BJ (cell line): ENCODE measurements at regions not wholly inside any gene's neighbourhood (a gene's known extent, or its start where the extent isn't known, plus 50 kb on each side); places are given as distances from the start of the nearest gene placed in this dataset.

Source experiments
- CTCF ChIA-PET: fragments of 350-600 bp; formaldehyde crosslinking; extraction: SDS; loops from one replicate; lab custom pipeline; 2021; ENCODE audit warnings: antibody characterized with exemption, inconsistent platforms; lab: Yijun Ruan, JAX
- POLR2A ChIA-PET: fragments of 300-600 bp; sonication (Branson Sonifier 250); formaldehyde crosslinking; extraction: SDS; loops from one replicate; lab custom pipeline; 2021; ENCODE audit warnings: antibody characterized with exemption; lab: Charles Lee
- DNase-seq: peaks from one replicate; pipeline ENCODE4 v3.0.0-alpha.2; 2011; ENCODE audit warnings: low read depth
- H3K27me3 ChIP-seq: 2 replicates; pipeline ENCODE4 v1.6.0; 2011; ENCODE audit warnings: low read length; ENCODE audit not compliant: control insufficient read depth, insufficient read depth
- H3K36me3 ChIP-seq: 2 replicates; pipeline ENCODE4 v1.5.1; 2011; ENCODE audit warnings: low read length; ENCODE audit not compliant: control insufficient read depth, insufficient read depth
- H3K4me3 ChIP-seq: 2 replicates; pipeline ENCODE4 v1.5.1; 2011; ENCODE audit warnings: low read depth, mild to moderate bottlenecking, control low read depth, low read length
- TF ChIP-seq, protein P1 (sequence below): IDR thresholded peaks from 2 replicates; pipeline ENCODE4 v1.5.1; 2011; ENCODE audit warnings: low read depth, mild to moderate bottlenecking, control low read depth, inconsistent platforms, low read length, moderate library complexity; ENCODE audit not compliant: insufficient read depth

DNA sequence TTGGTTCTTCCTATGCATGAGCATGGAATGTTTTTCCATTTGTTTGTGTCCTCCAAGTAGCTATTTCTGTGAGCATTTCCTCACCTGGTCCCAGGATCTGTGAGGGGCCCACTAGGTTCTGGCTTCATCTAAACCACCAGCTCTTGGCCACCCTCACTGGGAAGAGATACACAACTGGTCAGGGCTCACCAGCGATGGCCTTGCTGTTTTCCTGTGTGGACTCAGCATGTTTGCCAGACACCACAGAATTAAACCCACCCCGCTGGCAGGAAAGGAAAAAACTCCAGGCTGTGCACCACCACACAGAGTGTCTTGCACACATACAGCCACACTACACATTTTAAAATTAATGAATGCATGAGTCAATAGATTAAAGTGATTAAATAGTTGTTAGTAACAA, 65.1 kb upstream of the NXT1 start:
- Histone ChIP-seq H3K27me3 (no peaks in the 10 kb centered on the region), H3K36me3 (no peaks in the 10 kb centered on the region), H3K4me3 (no peak overlapping the region)
- CTCF ChIA-PET: no interaction called here
- no peak for DNase-seq
- POLR2A ChIA-PET: no interaction called here
- TF ChIP-seq, protein P1, sequence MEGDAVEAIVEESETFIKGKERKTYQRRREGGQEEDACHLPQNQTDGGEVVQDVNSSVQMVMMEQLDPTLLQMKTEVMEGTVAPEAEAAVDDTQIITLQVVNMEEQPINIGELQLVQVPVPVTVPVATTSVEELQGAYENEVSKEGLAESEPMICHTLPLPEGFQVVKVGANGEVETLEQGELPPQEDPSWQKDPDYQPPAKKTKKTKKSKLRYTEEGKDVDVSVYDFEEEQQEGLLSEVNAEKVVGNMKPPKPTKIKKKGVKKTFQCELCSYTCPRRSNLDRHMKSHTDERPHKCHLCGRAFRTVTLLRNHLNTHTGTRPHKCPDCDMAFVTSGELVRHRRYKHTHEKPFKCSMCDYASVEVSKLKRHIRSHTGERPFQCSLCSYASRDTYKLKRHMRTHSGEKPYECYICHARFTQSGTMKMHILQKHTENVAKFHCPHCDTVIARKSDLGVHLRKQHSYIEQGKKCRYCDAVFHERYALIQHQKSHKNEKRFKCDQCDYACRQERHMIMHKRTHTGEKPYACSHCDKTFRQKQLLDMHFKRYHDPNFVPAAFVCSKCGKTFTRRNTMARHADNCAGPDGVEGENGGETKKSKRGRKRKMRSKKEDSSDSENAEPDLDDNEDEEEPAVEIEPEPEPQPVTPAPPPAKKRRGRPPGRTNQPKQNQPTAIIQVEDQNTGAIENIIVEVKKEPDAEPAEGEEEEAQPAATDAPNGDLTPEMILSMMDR: no peak

DNA sequence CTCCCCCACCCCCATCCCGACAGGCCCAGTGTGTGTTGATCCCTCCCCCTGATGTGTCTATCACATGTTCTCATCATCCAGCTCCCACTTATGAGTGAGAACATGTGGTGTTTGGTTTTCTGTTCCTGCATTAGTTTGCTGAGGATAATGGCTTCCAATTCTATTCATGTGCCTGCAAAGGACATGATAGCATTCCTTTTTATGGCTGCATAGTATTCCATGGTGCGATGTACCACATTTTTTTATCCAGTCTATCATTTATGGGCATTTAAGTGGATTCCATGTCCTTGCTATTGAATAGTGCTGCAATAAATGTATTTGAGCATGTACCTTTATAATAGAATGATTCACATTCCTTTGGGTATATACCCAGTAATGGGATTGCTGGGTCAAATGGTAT, 66.6 kb upstream of the NXT1 start:
- POLR2A ChIA-PET: no interaction called here
- CTCF ChIA-PET: no interaction called here

DNA sequence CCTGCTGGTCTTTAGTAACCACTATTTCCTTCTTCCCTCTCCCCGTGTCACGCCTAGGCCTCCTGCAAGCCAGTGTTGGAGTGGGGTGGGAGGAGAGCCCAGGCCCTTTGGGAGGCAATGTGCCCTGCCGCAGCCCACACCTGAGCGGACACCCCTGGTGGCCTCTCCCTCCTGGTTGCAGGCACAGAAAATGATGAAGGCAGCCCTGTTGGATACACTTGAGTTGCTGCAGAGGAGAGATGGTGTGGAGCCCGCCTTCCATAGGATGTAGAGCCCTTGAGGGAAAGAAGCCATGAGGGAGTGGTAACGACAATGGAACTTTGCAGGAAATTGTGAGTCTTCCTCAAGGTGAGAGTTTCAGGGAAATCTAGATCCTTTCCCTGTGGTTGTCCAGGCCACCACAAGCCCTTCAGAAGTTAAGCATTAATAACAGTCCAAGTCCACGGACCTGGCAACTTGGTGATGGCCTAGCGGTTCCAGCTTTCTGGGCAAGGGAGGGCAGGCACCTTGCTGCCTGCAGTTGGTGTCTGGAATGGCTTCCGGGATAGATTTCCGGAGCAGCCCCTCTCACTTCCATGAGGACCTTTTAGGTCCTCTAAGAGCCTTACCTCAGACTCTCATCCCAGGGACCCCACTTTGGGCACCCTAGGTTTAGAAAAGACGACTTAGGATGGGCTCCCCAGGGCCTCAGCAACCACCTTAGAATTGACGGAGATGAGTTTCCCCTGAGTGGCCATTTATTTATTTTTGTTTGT, 67.3 kb upstream of the NXT1 start:
- no peak for DNase-seq
- no peak overlapping the region for H3K4me3 ChIP-seq
- ChIA-PET POLR2A (no interaction called here), CTCF (no interaction called here)
- H3K36me3 ChIP-seq: no peaks in the 10 kb centered on the region
- TF ChIP-seq, protein P1: no peak
- H3K27me3 ChIP-seq: no peaks in the 10 kb centered on the region

More for the DNA sequence above, 66.6 kb upstream of the NXT1 start:
- TF ChIP-seq, protein P1: no peak
- H3K36me3 ChIP-seq: no peaks in the 10 kb centered on the region
- no peak for DNase-seq
- H3K4me3 ChIP-seq: no peak overlapping the region
- no peaks in the 10 kb centered on the region for H3K27me3 ChIP-seq

DNA sequence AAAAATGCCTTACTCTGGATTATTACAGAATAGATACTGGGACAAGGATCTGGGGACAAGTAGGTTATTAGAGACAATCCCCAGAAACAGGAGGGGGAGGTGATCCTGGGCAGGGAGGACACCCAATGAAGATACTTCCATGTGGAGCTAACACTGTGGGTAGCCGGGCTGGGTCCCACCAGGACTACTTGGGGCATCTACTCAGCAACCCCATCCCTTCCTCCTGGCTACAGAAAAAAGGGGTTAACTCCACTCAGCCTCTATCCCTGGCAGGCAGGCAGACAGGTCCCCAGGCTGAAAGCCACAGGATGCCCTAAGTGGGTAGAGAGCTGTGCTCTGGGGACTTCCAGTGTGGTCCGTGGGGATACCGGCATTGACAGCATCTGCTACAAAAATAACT, 68.0 kb upstream of the NXT1 start:
- H3K36me3 ChIP-seq: no peaks in the 10 kb centered on the region
- no peaks in the 10 kb centered on the region for H3K27me3 ChIP-seq
- DNase-seq: no peak
- POLR2A ChIA-PET: no interaction called here
- CTCF ChIA-PET: no interaction called here
- TF ChIP-seq, protein P1: no peak
- no peak overlapping the region for H3K4me3 ChIP-seq

DNA sequence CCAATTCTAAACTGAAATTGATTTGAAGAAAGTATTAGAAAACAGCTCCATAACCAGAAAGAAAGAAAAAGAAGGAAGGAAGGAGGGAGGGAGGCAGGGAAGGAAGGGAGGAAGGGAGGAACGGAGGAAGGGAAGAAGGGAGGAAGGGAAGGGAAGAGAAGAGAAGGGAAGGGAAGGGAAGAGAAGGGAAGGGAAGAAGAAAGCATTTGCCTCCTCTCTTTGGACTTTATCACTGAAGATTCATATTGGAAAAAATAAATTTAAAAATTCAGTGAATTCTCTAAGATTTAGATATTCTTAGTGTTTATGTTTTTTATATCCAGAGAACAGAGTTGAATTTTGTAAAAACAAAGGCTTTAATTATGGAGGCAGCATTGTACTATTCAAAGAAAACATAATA, 68.5 kb upstream of the NXT1 start:
- CTCF ChIA-PET: interaction anchor here (0.6 kb wide), 1 partner anchor 170 kb away, joined by 4 read pairs; no protein-coding TSS in a partner anchor
- POLR2A ChIA-PET: no interaction called here

More for the DNA sequence above, 68.5 kb upstream of the NXT1 start:
- no peak overlapping the region for H3K4me3 ChIP-seq
- no peaks in the 10 kb centered on the region for H3K27me3 ChIP-seq
- H3K36me3 ChIP-seq: no peaks in the 10 kb centered on the region
- TF ChIP-seq, protein P1: no peak
- DNase-seq: no peak
